ENCODE measurements at regions not wholly inside any gene's neighbourhood (a gene's known extent, or its start where the extent isn't known, plus 50 kb on each side); places are given as distances from the start of the nearest gene placed in this dataset.
"Not testable (repeated sequence)": the region's sequence is repeated elsewhere in the genome, so short reads cannot be mapped to it uniquely, and the experiment has no call there.

DNA sequence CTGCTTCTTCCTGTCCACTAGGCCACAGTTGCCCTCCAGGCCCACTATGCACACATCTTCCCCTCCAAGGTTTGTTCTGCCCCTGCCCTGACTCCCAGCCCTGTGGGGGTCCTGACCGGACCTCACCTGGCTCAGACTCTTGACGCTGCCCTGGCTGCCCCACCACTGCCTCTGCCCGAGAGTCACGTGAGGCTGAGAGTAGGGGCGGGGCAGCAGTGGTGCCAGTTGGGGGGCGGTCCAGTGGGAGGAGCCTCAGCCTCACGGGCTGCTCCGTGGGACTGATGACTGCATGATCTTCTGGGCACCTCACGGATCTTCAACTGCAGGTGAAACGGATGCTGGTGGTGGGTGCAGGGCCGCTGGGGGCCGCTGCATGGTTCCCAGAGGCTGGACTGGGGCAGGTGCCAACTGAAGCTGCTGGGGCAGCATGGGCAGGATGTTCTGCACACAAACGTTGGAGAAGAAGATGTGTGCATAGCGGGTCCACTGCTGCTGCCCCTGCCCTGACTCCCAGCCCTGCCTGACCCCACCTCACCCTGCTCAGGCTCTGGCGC is 77.6 kb downstream of the HHIPL2 start:
- not testable (repeated sequence) for H3K4me3 ChIP-seq (ENCODE audit: control insufficient read depth, low read depth, low read length); DNase-seq (ENCODE audit: low read depth)

DNA sequence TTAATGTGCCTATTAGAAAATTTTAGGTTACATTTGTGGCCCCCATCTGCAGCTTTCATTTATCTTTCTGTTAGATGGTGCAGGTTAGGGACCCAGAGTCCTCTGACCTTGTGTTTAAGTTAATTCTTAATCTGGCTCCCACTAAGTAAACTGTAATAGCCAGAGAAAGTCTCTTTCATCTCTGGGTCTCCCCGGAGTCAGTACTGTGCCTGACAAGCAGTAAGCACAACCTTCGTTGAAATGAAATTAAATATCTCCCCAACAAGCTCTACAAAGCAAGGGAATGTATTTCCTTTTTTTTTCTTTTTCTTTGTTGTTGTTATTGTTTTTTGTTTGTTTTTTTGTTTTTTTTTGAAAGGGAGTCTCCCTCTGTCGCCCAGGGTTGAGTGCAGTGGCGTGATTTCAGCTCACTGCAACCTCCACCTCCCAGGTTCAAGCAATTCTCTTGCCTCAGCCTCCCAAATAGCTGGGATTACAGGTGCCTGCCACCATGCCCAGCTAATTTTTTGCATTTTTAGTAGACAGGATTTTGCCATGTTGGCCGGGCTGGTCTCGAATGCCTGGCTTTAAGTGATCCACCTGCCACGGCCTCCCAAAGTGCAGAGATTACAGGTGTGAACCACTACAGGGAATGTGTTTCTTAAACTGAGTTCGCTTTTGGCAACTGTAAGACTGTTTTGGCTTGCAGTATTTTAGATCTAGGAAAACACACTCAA is 81.6 kb downstream of the HHIPL2 start:
- TF ChIP-seq, protein P1, sequence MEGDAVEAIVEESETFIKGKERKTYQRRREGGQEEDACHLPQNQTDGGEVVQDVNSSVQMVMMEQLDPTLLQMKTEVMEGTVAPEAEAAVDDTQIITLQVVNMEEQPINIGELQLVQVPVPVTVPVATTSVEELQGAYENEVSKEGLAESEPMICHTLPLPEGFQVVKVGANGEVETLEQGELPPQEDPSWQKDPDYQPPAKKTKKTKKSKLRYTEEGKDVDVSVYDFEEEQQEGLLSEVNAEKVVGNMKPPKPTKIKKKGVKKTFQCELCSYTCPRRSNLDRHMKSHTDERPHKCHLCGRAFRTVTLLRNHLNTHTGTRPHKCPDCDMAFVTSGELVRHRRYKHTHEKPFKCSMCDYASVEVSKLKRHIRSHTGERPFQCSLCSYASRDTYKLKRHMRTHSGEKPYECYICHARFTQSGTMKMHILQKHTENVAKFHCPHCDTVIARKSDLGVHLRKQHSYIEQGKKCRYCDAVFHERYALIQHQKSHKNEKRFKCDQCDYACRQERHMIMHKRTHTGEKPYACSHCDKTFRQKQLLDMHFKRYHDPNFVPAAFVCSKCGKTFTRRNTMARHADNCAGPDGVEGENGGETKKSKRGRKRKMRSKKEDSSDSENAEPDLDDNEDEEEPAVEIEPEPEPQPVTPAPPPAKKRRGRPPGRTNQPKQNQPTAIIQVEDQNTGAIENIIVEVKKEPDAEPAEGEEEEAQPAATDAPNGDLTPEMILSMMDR (conservative IDR thresholded peaks at IDR 0.05; ENCODE audit: control insufficient read depth, insufficient read depth, low read depth, low read length): no peak
- no peak overlapping the region for H3K4me3 ChIP-seq (ENCODE audit: control insufficient read depth, low read depth, low read length)
- DNase-seq (ENCODE audit: low read depth): no peak

DNA sequence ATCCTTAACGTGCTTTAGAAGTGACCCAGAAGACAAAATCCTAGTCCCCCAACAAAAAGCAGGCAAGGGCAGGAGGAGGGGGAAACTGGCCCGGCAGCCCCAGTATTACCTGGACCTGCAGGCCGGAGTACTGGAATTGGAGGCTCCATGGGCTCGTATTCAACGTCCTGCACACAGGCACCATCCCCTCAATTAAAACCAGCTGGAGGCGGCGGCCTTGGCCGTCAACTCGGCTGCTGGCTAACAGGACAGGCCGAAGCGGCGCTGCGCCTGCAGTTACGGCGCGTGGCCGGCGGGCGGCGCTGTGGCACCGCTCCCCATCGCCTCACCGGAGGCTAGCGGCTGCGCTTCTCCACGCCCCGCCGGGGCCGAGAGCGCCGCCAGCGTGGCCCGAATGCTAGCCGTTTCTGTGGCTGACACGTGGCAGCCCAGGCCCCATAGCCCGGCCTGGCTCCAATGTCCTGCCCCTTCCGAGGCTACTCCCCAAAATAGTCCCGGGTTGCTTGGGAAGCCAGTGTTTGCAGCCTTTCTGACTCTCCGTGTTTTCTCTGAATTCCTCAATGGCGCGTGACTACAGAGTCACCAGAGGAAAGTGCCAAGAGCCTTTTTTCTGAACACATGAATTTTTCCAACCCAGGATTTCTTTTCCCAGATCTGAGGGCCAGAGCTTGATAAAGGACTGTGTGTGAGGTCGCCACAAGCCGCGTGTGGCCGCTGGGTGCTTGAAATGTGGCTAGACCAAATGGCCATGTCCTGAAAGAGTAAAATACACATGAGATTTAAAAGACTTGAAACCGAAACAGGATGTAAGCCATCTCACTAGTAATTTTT is 82.5 kb downstream of the HHIPL2 start:
- peak; percentile 95 for DNase-seq (ENCODE audit: low read depth)
- TF ChIP-seq, protein P1 (conservative IDR thresholded peaks at IDR 0.05; ENCODE audit: control insufficient read depth, insufficient read depth, low read depth, low read length): peak; percentile 59

DNA sequence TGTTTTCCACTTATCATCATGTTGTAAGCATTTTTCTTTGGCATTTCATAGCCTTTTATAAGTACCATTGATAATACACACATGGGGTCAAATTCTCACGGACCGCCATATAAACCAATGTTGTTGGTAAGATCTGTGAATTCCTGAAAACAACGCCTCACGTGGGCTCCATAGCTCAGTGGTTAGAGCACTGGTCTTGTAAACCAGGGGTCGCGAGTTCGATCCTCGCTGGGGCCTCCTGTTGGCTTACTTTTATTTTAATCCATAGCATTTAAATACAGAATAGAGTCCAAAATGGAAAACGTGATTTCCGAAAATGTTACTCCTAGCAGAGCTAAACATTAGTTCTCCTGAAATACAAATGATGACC is 83.1 kb downstream of the HHIPL2 start:
- peak; percentile 78 for DNase-seq (ENCODE audit: low read depth)
- peak overlapping the region; percentile 60 for H3K4me3 ChIP-seq (ENCODE audit: control insufficient read depth, low read depth, low read length)
- TF ChIP-seq, protein P1 (conservative IDR thresholded peaks at IDR 0.05; ENCODE audit: control insufficient read depth, insufficient read depth, low read depth, low read length): no peak

More for the DNA sequence above, 82.5 kb downstream of the HHIPL2 start:
- H3K4me3 ChIP-seq (ENCODE audit: control insufficient read depth, low read depth, low read length): peak overlapping the region; percentile 60

DNA sequence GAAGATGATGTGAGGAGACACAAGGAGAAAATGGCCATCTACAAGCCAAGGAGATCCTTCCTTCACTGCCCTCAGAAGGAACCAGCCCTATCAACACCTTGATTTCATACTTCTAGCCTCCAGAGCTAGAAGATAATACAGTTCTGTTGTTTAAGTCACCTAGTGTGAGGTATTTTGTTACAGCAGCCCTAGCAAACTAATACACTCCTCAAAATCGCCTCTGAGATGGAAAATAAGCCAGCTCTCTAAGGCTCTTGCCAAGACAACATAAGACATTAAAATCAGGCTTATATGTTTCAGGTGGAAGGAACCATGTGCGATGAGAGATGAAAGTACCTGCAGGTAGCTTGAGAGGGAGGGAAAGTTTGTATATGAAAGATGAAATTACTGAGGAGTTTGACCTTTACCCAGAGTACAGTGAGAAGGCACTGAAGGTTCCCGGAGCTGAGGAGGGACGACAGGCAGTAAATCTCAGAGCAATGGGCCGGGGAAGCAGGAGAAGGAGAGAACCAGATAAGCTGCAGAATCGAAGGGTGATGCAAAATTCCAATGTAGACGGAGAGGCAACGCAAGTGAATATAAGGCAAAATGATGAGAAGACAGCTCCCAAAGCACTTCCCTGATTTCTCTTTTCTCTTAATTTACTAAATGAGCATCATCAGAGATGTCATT is 84.7 kb downstream of the HHIPL2 start:
- no peak overlapping the region for H3K4me3 ChIP-seq (ENCODE audit: control insufficient read depth, low read depth, low read length)
- no peak for DNase-seq (ENCODE audit: low read depth)
- TF ChIP-seq, protein P1 (conservative IDR thresholded peaks at IDR 0.05; ENCODE audit: control insufficient read depth, insufficient read depth, low read depth, low read length): no peak

DNA sequence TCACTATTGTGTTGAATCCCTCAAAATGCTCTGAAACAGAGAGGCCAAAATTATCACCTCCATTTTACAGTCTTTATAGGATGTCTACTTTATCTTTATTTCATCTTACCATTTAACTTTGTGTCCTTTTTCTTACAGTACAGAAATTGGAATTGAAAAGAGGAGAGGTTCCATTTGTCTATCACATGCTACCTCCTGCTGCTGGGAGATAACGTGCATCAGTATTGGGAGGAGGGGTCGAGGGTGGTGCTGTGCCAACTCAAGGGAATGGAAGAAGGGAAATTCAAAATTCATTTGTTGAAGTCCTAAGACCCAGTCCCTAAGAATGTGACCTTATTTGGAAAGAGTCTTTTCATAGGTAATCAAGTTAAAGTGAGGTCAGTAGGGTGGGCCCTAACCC is 85.3 kb downstream of the HHIPL2 start:
- DNase-seq (ENCODE audit: low read depth): no peak
- TF ChIP-seq, protein P1 (conservative IDR thresholded peaks at IDR 0.05; ENCODE audit: control insufficient read depth, insufficient read depth, low read depth, low read length): no peak
- no peak overlapping the region for H3K4me3 ChIP-seq (ENCODE audit: control insufficient read depth, low read depth, low read length)

Measured in fibroblast of mammary gland (primary cell).